Right atrium auricular region (tissue), 2 donors: ENCODE measurements at regions not wholly inside any gene's neighbourhood (a gene's known extent, or its start where the extent isn't known, plus 50 kb on each side); places are given as distances from the start of the nearest gene placed in this dataset.
"Not testable (repeated sequence)": the region's sequence is repeated elsewhere in the genome, so short reads cannot be mapped to it uniquely, and the experiment has no call there.

Experiments
- DNase-seq: peaks from one replicate; pipeline ENCODE4 v3.0.0-alpha.2; 2019; ENCODE audit warnings: low spot score
- H3K27ac ChIP-seq, 2 donors: fragments of 200-600 bp; sonication (generic); 1 replicate in 1 of 2; 2 replicates in 1 of 2; pipeline ENCODE4 v1.5.1; 2016 to 2019
- H3K27me3 ChIP-seq, 2 donors: fragments of 200-600 bp; sonication (generic); one replicate each; pipeline versions ENCODE4 v1.5.1 to v1.6.0; 2017 to 2019
- H3K36me3 ChIP-seq: fragments of 200-600 bp; sonication (generic); one replicate; pipeline ENCODE4 v1.5.1; 2016
- H3K4me1 ChIP-seq, 2 donors: fragments of 200-600 bp; sonication (generic); one replicate each; pipeline versions ENCODE4 v1.5.1 to v1.6.0; 2017 to 2019
- H3K4me3 ChIP-seq, 2 donors: fragments of 200-600 bp; sonication (generic); 1 replicate in 1 of 2; 2 replicates in 1 of 2; pipeline ENCODE4 v1.5.1; 2017 to 2019; ENCODE audit warnings: mild to moderate bottlenecking in 1 of 2, moderate library complexity in 1 of 2
- H3K9me3 ChIP-seq, 2 donors: fragments of 200-600 bp; sonication (generic); one replicate each; pipeline ENCODE4 v1.5.1; 2019
- CTCF ChIP-seq, 2 donors: fragments of 200-600 bp; sonication (generic); IDR thresholded peaks; one replicate each; pipeline ENCODE4 v1.5.1; 2019; ENCODE audit warnings: antibody characterized with exemption in 2 of 2

GRCh38 chr9:30622561-30622960 is 1761.9 kb upstream of the ACO1 start:
- Histone ChIP-seq H3K27me3 (no peaks in the 10 kb centered on the region), H3K9me3 (no peaks in the 10 kb centered on the region), H3K4me1 (no peaks in the 10 kb centered on the region), H3K27ac (no peak overlapping the region), H3K4me3 (no peak overlapping the region), H3K36me3 (no peaks in the 10 kb centered on the region)
- TF ChIP-seq CTCF (IDR thresholded peaks at IDR 0.05): no peak
- no peak for DNase-seq

- Histone ChIP-seq H3K27me3 (no peaks in the 10 kb centered on the region), H3K4me1 (no peaks in the 10 kb centered on the region), H3K27ac (no peak overlapping the region), H3K36me3 (no peaks in the 10 kb centered on the region), H3K9me3 (no peaks in the 10 kb centered on the region), H3K4me3 (no peak overlapping the region)
- no peak for DNase-seq
- no peak for TF ChIP-seq CTCF (IDR thresholded peaks at IDR 0.05)
These were observed 1755.4 kb upstream of the ACO1 start for GRCh38 chr9:30628915-30629567.

- H3K4me1 ChIP-seq: no peaks in the 10 kb centered on the region
- no peaks in the 10 kb centered on the region for H3K27me3 ChIP-seq
- no peak for TF ChIP-seq CTCF (IDR thresholded peaks at IDR 0.05)
- no peak overlapping the region for H3K27ac ChIP-seq
- no peak for DNase-seq
- H3K36me3 ChIP-seq: no peaks in the 10 kb centered on the region
- H3K4me3 ChIP-seq: no peak overlapping the region
- H3K9me3 ChIP-seq: no peaks in the 10 kb centered on the region
These were observed 1754.0 kb upstream of the ACO1 start for GRCh38 chr9:30630459-30630858.

- H3K27me3 ChIP-seq, H3K4me1 ChIP-seq, H3K27ac ChIP-seq, H3K36me3 ChIP-seq, DNase-seq, H3K4me3 ChIP-seq: not testable (repeated sequence)
- H3K9me3 ChIP-seq: peaks cover 0 to 16% of the 10 kb centered on the region in 2 donors
These were observed 1737.8 kb upstream of the ACO1 start for GRCh38 chr9:30646639-30647038.

- Histone ChIP-seq H3K27me3 (no peaks in the 10 kb centered on the region), H3K36me3 (no peaks in the 10 kb centered on the region), H3K9me3 (no peaks in the 10 kb centered on the region), H3K27ac (no peak overlapping the region), H3K4me3 (no peak overlapping the region), H3K4me1 (no peaks in the 10 kb centered on the region)
- no peak for DNase-seq
- TF ChIP-seq CTCF (IDR thresholded peaks at IDR 0.05): no peak
These were observed 1722.5 kb upstream of the ACO1 start for GRCh38 chr9:30661925-30662324.

GRCh38 chr9:30670805-30671562 is 1713.5 kb upstream of the ACO1 start:
- H3K27me3 ChIP-seq: no peaks in the 10 kb centered on the region
- no peaks in the 10 kb centered on the region for H3K4me1 ChIP-seq
- no peak for TF ChIP-seq CTCF (IDR thresholded peaks at IDR 0.05)
- H3K36me3 ChIP-seq: no peaks in the 10 kb centered on the region
- no peak for DNase-seq
- H3K4me3 ChIP-seq: no peak overlapping the region
- no peak overlapping the region for H3K27ac ChIP-seq
- H3K9me3 ChIP-seq: no peaks in the 10 kb centered on the region
